IMR-90 (cell line): ENCODE measurements at regions not wholly inside any gene's neighbourhood (a gene's known extent, or its start where the extent isn't known, plus 50 kb on each side); places are given as distances from the start of the nearest gene placed in this dataset.

Experiments
- ATAC-seq: fragments of 200-7000 bp; cut with Tn5 transposase; 2 replicates; pipeline ENCODE4 v1.9.1; 2020; ENCODE audit warnings: low read depth, mild to moderate bottlenecking, moderate library complexity
- BruUV-seq: library from RNA; stranded (reverse); fragments of 400-500 nt; replicated peaks from 2 replicates; lab custom pipeline; 2021; lab: Mats Ljungman, UMichigan
- CTCF ChIA-PET: fragments of 300-600 bp; formaldehyde crosslinking; extraction: SDS; loops from one replicate; lab custom pipeline; 2021; ENCODE audit warnings: antibody characterized with exemption; lab: Yijun Ruan, JAX
- POLR2A ChIA-PET: fragments of 300-600 bp; sonication (Branson Sonifier 250); formaldehyde crosslinking; loops from one replicate; lab custom pipeline; 2022; ENCODE audit warnings: antibody characterized with exemption; ENCODE audit not compliant: unreplicated experiment; lab: Charles Lee
- DNase-seq: peaks from one replicate; pipeline ENCODE4 v3.0.0; 2013
- H2AFZ ChIP-seq: replicated peaks from 2 replicates; pipeline ENCODE3; 2013; ENCODE audit warnings: low read length, mild to moderate bottlenecking; ENCODE audit not compliant: poor library complexity
- H2AK5ac ChIP-seq: 2 replicates; pipeline ENCODE4 v1.6.1; 2013; ENCODE audit warnings: low read depth, low read length, inconsistent platforms
- H2AK9ac ChIP-seq: replicated peaks from 2 replicates; pipeline ENCODE3; 2013; ENCODE audit warnings: mild to moderate bottlenecking, low read depth, low read length, moderate library complexity; ENCODE audit not compliant: poor library complexity
- H2BK120ac ChIP-seq: 2 replicates; pipeline ENCODE4 v1.6.1; 2013; ENCODE audit warnings: low read depth, low read length, inconsistent platforms
- H2BK15ac ChIP-seq: 3 replicates; pipeline ENCODE4 v1.6.1; 2013; ENCODE audit warnings: low read depth, low read length, inconsistent platforms
- H2BK20ac ChIP-seq: 2 replicates; pipeline ENCODE4 v1.6.1; 2013; ENCODE audit warnings: low read depth, mild to moderate bottlenecking, inconsistent platforms, low read length, moderate library complexity
- H2BK5ac ChIP-seq: 2 replicates; pipeline ENCODE4 v1.6.1; 2013; ENCODE audit warnings: mild to moderate bottlenecking, low read depth, low read length, inconsistent platforms; ENCODE audit not compliant: poor library complexity, severe bottlenecking
- H3K14ac ChIP-seq: replicated peaks from 2 replicates; pipeline ENCODE4 v1.6.1; 2013; ENCODE audit warnings: low read depth, low read length, inconsistent platforms
- H3K18ac ChIP-seq: 2 replicates; pipeline ENCODE4 v1.6.1; 2013; ENCODE audit warnings: low read depth, low read length, control low read depth
- H3K23ac ChIP-seq: 2 replicates; pipeline ENCODE4 v1.6.1; 2013; ENCODE audit warnings: low read depth, low read length, inconsistent platforms
- H3K27ac ChIP-seq: 2 replicates; pipeline ENCODE4 v1.5.1; 2013; ENCODE audit warnings: mild to moderate bottlenecking, control low read depth, low read length; ENCODE audit not compliant: insufficient read depth
- H3K27me3 ChIP-seq: 2 replicates; pipeline ENCODE4 v1.6.1; 2013; ENCODE audit warnings: low read length; ENCODE audit not compliant: control insufficient read depth, insufficient read depth
- H3K36me3 ChIP-seq: 2 replicates; pipeline ENCODE4 v1.6.1; 2013; ENCODE audit warnings: low read length, mixed read lengths; ENCODE audit not compliant: control insufficient read depth, insufficient read depth
- H3K4ac ChIP-seq: 2 replicates; pipeline ENCODE4 v1.6.1; 2013; ENCODE audit warnings: low read depth, low read length, inconsistent platforms
- H3K4me1 ChIP-seq: 2 replicates; pipeline ENCODE4 v1.6.1; 2013; ENCODE audit warnings: low read length, mixed read lengths; ENCODE audit not compliant: control insufficient read depth, insufficient read depth
- H3K4me2 ChIP-seq: 2 replicates; pipeline ENCODE4 v1.6.1; 2013; ENCODE audit warnings: low read depth, mild to moderate bottlenecking, control low read depth, low read length, moderate library complexity
- H3K4me3 ChIP-seq: 2 replicates; pipeline ENCODE4 v1.5.1; 2013; ENCODE audit warnings: low read depth, mild to moderate bottlenecking, control low read depth, low read length, moderate library complexity; ENCODE audit not compliant: insufficient read depth
- H3K56ac ChIP-seq: 2 replicates; pipeline ENCODE4 v1.6.1; 2013; ENCODE audit warnings: low read length, inconsistent platforms; ENCODE audit not compliant: insufficient read depth; ENCODE audit errors: extremely low read depth
- H3K79me1 ChIP-seq, 2 experiments: 2 replicates each; pipeline ENCODE4 v1.6.1; 2013; ENCODE audit warnings: low read length in 2 of 2, inconsistent platforms in 1 of 2, low read depth in 1 of 2
- H3K9ac ChIP-seq: 2 replicates; pipeline ENCODE4 v1.6.1; 2013; ENCODE audit warnings: low read depth, low read length, control low read depth
- H3K9me1 ChIP-seq: 2 replicates; pipeline ENCODE4 v1.6.1; 2013; ENCODE audit warnings: low read length, inconsistent platforms; ENCODE audit not compliant: insufficient read depth
- H3K9me3 ChIP-seq: 2 replicates; pipeline ENCODE4 v1.6.1; 2013; ENCODE audit warnings: low read length; ENCODE audit not compliant: control insufficient read depth, insufficient read depth
- H4K20me1 ChIP-seq: 2 replicates; pipeline ENCODE4 v1.6.1; 2013; ENCODE audit warnings: low read length, inconsistent platforms; ENCODE audit not compliant: insufficient read depth
- H4K5ac ChIP-seq: 2 replicates; pipeline ENCODE4 v1.6.1; 2013; ENCODE audit warnings: mild to moderate bottlenecking, low read depth, low read length, control low read depth
- H4K8ac ChIP-seq, 2 experiments: 2 replicates each; pipeline ENCODE4 v1.6.1; 2013; ENCODE audit warnings: low read depth in 2 of 2, low read length in 2 of 2, control low read depth in 1 of 2, inconsistent platforms in 1 of 2
- H4K91ac ChIP-seq: 2 replicates; pipeline ENCODE4 v1.6.1; 2013; ENCODE audit warnings: low read depth, low read length, inconsistent platforms; ENCODE audit not compliant: insufficient read depth
- BHLHE40 ChIP-seq: fragments of 150-350 bp; IDR thresholded peaks from 2 replicates; pipeline ENCODE4 v1.6.1; 2016; ENCODE audit warnings: mild to moderate bottlenecking, low read depth, low read length
- CTCF ChIP-seq: conservative IDR thresholded peaks from 2 replicates; pipeline ENCODE4 v1.5.1; 2012; ENCODE audit warnings: mild to moderate bottlenecking, low read depth, low read length, improper control_type of control experiment
- MAZ ChIP-seq: IDR thresholded peaks from 2 replicates; pipeline ENCODE4 v1.6.1; 2012; ENCODE audit warnings: low read depth, mild to moderate bottlenecking, low read length, improper control_type of control experiment, moderate library complexity, borderline replicate concordance
- MXI1 ChIP-seq: IDR thresholded peaks from 2 replicates; pipeline ENCODE4 v1.6.1; 2012; ENCODE audit warnings: low read depth, mild to moderate bottlenecking, low read length, moderate library complexity, borderline replicate concordance
- NFE2L2 ChIP-seq: fragments of 150-350 bp; IDR thresholded peaks from 2 replicates; pipeline ENCODE4 v1.6.1; 2016; ENCODE audit warnings: low read depth, mild to moderate bottlenecking, low read length
- POLR2A ChIP-seq: IDR thresholded peaks from 2 replicates; pipeline ENCODE4 v1.6.1; 2012; ENCODE audit warnings: mild to moderate bottlenecking, low read depth, low read length
- SMC3 ChIP-seq: fragments of 150-350 bp; IDR thresholded peaks from 2 replicates; pipeline ENCODE4 v1.6.1; 2016; ENCODE audit warnings: low read depth, mild to moderate bottlenecking, antibody characterized with exemption, low read length, moderate library complexity
- WGBS, 2 experiments: methylation state at CpG; one replicate each; pipeline versions ENCODE4 v1.1.5 to v1.1.7; 2013; ENCODE audit warnings: missing lambda C conversion rate in 2 of 2; ENCODE audit not compliant: insufficient read length in 1 of 2; ENCODE audit errors: extremely low coverage in 2 of 2; 5-methylcytosine and 5-hydroxymethylcytosine counted together
- dilution Hi-C: fragments of 300-500 bp; cut with HindIII; formaldehyde crosslinking; loops from one replicate; pipeline ENCODE4 v1.14.3; 2018; ENCODE audit warnings: low sequenced_read_pairs; ENCODE audit not compliant: unreplicated experiment
- in situ Hi-C: fragments of 300-500 bp; cut with MboI; formaldehyde crosslinking; loops from 3 replicates; pipeline ENCODE4 v1.14.3; 2019; ENCODE audit warnings: low sequenced_read_pairs, inconsistent platforms, mixed read lengths
- intact Hi-C: fragments of 100-400 bp; cut with micrococcal nuclease; formaldehyde crosslinking; loops from 2 replicates; pipeline ENCODE4 v1.10.0; 2022

- peak overlapping the region; percentile 75 for H3K27ac ChIP-seq
- no peaks in the 10 kb centered on the region for H3K9me1 ChIP-seq
- peak overlapping the region; percentile 70 for H4K5ac ChIP-seq
- intact Hi-C loops: no loop called here
- no peaks in the 10 kb centered on the region for H3K9me3 ChIP-seq
- peak overlapping the region; percentile 20 to 41; a peak in 2 of 4 replicates for H4K8ac ChIP-seq
- no TSS peak for BruUV-seq
- TF ChIP-seq MXI1 (no peak), CTCF (no peak), NFE2L2 (no peak), BHLHE40 (no peak), POLR2A (no peak), SMC3 (no peak), MAZ (no peak)
- H3K36me3 ChIP-seq: no peaks in the 10 kb centered on the region
- peak overlapping the region; percentile 42 for H2BK120ac ChIP-seq
- no peaks in the 10 kb centered on the region for H3K79me1 ChIP-seq
- H3K18ac ChIP-seq: peak overlapping the region; percentile 8
- H3K4ac ChIP-seq: peak overlapping the region; percentile 1; the same call in 1 of the 2 replicates
- 0 out of 2 replicates have a peak overlapping the region, but pooled peaks have one; percentile 24 for H3K56ac ChIP-seq
- no peak overlapping the region for H2BK5ac ChIP-seq
- peak overlapping the region; percentile 46 for H4K91ac ChIP-seq
- peaks cover 11% of the 10 kb centered on the region for H3K4me1 ChIP-seq
- H3K23ac ChIP-seq: no peak overlapping the region
- no peak for DNase-seq
- H2BK20ac ChIP-seq: peak overlapping the region; percentile 36; the same call in 1 of the 2 replicates
- H2AFZ ChIP-seq: no peak overlapping the region
- no peaks in the 10 kb centered on the region for H4K20me1 ChIP-seq
- CTCF ChIA-PET: interaction anchor here (0.9 to 1.5 kb wide), 2 partner anchors 10 to 25 kb away, joined by 3 to 4 read pairs; no protein-coding TSS in a partner anchor
- dilution Hi-C loops: no loop called here
- no peak for ATAC-seq
- no peak overlapping the region; the same call in 1 of the 2 replicates for H3K14ac ChIP-seq
- in situ Hi-C loops: no loop called here
- H3K4me3 ChIP-seq: no peak overlapping the region
- POLR2A ChIA-PET: no interaction called here
- no peak overlapping the region for H2AK9ac ChIP-seq
- 0 out of 3 replicates have a peak overlapping the region, but pooled peaks have one; percentile 8 for H2BK15ac ChIP-seq
- 48% methylated on average over 3 of the region's 8 CpGs; no CpG with 5 or more reads in 1 of the 2 experiments for WGBS, 2 experiments
- H3K27me3 ChIP-seq: no peaks in the 10 kb centered on the region
- no peak overlapping the region for H2AK5ac ChIP-seq
- H3K4me2 ChIP-seq: peak overlapping the region; percentile 17; the same call in 1 of the 2 replicates
- H3K9ac ChIP-seq: peak overlapping the region; percentile 27
Observed at GRCh38 chr21:27813750-27814149, 846.9 kb upstream of the ADAMTS5 start.
